HG02678 (cell line): ENCODE measurements at regions not wholly inside any gene's neighbourhood (a gene's known extent, or its start where the extent isn't known, plus 50 kb on each side); places are given as distances from the start of the nearest gene placed in this dataset.

Source experiments
- ATAC-seq: cut with Tn5 transposase; IDR thresholded peaks from one replicate; pipeline ENCODE4 v1.9.1; 2021; ENCODE audit warnings: mild to moderate bottlenecking, moderate library complexity; ENCODE audit not compliant: unreplicated experiment

DNA sequence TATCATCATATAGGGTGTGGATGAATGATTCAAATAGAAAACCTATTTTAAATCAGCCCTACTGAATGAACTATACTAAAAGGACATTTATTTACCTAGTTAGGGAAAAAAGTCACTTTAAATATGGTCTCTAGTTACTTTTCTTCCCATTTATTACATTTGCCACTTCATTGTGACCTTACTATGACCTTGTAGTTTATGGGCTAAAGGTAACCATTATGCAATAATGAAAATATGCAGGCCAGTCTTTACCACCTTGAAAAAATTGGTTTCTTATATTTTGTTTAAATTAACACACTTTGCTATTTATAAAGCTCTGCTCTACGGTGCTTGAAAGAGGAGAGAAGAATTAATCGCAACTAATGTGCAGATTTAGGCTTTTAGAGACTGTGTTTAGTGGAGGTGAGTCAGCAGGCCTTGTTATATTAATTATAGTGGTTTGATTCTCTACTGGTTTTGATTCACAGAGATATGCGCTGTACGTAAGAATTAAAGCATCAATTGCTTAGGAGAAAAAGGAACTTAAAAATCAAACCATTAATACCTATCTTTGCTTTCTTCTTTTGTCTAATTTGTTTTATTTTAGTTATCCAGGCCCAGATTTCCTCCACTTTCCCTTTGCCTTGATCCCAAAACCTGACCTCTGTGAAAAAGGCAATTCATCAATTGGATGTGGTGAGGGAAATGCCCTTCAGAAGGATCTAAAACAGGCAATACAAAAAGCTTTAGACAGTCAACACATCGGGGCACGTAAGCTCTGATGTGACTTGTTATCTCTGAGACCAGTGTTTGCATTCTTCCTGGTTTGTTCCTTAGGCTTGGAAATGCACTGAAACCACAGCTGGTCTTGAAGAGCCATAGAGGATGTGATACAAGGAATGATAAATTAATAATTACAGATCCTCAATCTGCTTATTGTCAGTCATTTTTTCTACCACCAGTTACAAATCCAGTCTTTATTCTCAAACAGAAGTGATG is 141.2 kb upstream of the HDAC9 start:
- no peak for ATAC-seq

DNA sequence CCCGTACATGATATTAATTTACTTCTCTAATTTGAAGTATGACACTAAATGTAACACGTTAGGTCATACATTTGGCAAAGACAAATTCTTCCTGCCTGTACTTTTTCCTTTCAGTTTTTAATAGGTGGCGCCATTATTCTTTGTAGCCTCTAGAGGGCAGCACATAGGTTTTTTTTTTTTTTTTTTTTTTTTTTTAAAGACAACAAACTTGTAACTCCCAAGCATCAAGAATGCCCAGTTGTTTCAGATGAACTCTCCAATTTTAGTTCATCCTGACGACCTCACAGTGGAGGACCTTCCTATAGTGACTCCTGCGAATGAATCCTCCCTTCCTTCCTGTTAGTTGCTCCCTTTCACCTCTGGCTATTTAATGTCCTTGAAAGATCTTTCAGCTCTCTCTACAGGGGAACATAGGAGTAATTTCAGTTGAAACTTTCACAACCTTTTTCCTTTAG is 139.3 kb upstream of the HDAC9 start:
- ATAC-seq: peak; percentile 57

DNA sequence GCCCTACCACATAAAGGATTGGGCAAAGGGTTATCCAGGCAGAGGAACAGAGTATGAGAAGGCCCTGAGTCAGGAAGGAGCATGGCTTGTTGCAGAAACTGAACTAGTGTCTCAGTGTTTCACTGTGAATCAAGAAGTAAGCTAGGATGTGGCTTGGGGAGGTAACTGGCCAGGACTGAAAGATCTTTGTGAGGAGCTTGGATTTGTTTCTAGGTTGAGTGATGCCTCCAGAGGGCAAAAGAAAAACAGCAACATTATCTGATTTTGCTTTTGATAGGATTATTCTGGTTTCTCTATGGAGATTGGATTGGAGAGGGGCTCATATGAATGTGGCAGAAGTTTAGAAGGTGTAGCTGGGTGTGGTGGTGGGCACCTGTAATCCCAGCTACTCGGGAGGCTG is 137.9 kb upstream of the HDAC9 start:
- peak; percentile 37 for ATAC-seq

DNA sequence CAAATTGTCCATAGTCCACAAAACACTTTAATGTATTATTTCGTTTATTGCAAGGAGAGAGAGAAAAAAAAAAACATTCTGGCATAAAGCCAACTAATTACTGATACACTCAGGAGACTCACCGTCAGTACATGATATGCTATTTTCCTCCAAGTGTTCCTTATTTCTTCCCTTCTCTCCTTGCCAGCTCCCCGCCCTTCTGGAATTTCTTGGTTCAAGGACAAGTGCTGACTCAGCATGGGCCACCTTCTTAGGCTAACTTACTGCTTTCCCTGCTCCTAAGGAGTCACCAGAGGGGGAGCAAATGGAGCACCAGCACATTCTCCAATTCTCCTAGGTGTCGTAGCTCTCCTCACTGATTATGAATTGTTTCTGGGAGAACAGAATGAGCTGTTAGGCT is 133.8 kb upstream of the HDAC9 start:
- ATAC-seq: no peak

DNA sequence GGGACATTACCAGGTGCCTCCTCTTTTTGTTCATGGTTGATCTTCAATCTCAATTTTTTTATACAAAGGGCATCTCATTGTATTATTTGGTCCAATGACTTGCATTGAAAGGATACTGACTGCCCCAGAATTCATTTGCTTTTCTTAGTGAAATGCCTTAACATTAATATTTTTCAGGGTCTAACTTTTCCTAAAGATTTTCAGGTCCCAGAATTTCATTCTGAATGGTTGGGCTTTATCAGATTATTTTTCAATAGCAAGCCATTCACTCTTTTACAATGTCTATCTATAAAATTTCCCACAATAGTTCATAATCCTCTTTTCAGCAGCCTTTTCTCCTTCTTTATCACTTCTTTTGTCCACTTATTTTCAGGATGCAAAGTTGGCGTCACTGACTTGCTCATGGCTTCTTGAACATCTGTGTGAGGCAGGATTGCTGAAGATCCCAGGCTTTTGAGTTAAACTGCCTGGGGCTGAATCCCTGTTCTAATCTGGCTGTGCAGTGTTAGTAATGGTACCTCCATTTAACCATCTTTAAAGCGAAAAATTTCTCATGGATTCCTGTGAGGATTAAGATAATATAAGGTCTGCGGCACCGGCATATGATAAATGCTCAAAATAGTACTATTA is 131.7 kb upstream of the HDAC9 start:
- ATAC-seq: no peak

DNA sequence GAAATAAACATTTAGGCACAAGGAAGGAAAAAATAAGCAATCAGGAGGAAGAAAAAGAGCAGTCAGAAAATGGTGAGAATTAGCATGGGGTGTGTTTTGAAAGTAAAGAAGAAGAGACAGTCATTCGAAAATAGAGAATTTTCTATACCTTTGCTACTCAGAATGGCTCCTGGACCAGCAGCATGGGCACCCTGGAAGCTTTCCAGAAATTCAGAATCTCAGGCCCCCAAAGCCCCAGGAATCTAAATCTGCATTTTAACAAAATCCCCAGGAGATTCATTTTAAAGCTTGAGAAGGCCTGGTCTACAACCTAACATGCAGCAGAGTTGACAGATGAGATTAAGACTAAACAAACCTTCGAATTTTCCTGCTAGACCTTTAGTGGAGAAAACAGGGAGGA is 131.2 kb upstream of the HDAC9 start:
- no peak for ATAC-seq

DNA sequence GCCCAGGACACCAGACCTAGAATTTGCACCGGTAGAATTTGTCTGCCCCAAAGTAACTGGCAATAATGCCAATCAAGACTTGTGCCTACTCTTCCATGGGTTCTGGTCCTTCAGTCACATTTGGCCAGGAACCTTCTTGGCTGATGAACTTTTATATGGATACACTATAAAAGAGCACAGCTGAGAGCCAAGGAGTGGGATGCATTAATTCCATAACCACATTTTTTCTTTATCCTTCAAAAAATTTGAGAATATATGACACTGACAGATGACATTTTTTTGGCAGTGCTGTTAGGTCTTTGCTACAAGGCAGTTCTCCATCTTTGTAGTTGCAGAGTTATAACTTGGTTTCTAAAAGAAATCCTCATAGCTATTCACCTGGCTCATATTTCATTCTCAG is 129.2 kb upstream of the HDAC9 start:
- ATAC-seq: no peak

DNA sequence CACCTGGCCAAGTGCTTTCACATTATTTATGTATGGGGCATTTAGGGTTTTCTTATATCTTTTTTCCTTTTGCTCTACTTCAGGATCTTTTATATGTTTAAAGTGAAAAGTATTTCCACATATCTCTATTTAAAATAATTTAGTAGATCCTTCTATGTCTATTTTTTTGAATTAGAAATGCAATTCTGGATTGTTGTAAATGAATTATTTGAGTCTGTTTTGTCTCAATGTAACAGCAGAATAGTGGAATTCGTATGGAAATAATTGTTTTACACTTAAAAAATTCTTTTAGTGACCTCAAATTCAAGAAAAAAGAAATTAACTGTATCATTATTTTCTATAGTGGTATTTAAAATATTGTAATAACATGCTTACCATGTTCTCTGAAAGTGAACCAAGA is 126.5 kb upstream of the HDAC9 start:
- no peak for ATAC-seq

DNA sequence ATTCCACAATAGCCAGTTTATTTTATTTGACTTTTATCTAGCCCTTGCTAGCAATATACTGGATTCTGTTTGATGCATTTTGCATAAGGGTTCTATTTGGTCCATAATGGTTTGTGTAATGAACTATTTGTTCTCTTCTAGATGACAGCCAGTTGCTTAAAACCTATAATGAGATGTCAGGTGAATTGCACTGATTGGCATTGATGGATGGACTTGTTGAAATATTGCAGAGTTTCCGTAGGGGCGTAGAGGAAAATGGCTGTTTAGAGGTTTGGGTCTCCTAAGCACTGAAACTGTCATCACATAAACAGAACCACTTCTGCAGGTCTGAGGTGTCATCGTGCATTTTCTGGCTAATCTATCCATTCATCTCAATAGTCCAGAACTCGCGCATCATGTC is 124.9 kb upstream of the HDAC9 start:
- ATAC-seq: no peak

DNA sequence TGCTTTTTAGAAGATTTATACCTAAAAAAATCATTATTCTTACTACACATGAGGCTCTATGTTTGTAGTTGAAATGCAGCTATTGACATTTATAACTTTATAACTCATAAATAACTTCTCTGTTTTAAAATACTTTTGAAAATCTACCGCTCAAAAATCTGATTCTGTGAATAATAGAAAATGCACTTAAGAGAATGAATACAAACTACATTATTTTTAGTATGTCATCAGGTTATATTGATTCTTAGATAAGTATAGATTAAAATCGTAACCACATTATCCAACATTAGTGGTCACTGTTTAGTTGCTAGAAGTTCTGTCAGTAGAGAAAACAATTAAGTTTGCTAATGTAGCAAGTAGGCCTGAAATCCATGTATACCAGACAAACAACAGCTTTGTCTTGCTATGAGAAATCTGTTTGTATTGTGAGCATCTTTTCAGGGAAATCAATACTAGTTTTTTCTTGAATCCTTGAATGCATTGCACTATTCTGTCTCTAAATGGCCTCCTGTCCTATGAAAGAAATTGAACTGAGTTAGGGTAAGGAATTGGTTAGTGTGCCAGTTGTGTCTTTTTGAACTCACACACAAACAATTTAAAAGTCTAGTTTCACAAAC is 116.5 kb upstream of the HDAC9 start:
- no peak for ATAC-seq

DNA sequence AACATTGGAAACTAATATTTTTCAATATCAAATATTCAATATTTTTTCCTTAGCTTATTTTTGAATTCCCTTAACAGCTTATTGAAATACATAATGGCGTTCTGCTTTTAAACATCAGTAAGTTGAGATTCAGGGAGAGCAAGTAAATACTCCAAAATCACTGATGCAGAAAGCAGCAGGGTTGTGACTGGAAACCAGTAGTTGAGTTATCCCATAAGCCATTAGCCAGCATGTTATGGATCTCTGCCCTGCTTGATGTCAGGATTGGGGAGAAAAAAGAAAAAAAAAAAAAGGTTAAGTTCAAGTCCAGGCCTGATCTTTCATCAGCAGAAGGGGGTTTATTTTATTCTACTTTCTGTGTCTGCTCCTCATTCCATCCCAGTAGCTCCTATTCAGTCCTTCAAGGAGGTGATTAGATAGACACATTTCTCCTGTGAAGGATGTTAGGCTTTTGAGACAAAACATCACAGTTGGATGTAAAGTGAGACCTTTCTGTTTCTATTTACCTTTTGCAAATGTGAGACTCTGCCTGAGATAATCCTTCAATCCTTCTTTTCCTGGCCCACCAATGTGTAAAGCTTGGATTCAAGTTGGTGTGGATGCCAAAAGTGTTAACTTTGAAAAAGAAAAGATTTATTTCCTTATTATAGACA is 110.9 kb upstream of the HDAC9 start:
- ATAC-seq: no peak

DNA sequence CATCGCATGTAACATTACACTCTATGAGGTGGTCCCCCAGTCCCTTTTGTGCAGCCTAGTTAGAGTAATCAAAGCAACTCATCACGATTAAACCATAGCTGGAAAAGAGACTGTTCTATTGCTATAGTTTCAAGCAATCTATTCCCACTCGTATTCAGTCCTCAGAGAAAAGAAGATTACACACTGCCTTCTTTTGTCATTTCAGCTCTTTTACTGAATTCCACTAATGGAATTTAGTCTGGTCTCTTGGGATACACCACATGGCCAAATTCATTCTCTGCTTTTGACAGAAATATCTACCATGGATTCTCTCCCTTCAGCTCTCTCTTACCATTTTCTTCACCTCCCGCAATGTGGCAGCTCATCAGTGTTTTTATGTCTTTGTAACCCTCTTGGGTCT is 108.9 kb upstream of the HDAC9 start:
- ATAC-seq: no peak

DNA sequence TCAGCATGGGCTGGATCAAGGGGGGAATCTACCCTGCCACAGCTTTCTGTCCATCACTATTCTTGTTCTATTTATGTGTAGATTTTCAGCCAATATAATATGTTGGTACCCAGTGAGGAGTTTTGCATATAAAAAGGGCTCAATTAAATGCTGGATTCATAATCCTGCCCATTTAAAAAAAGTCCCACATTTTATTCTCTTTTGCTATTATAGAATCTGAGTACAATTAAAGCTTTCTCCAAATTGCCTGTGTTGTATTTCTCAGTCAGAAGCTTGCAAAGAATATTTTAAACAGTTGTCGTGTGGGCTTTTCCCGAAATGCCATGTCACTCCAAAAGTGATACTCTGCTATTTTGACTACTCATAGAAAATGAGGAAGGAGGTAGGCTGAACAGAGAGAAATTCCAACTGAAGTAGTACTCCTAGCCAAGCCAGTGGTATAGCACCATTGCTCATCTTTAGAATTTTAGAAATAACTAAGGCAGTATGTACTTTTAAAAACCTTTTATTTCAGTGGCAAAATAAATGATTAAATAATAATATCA is 108.3 kb upstream of the HDAC9 start:
- ATAC-seq: no peak

DNA sequence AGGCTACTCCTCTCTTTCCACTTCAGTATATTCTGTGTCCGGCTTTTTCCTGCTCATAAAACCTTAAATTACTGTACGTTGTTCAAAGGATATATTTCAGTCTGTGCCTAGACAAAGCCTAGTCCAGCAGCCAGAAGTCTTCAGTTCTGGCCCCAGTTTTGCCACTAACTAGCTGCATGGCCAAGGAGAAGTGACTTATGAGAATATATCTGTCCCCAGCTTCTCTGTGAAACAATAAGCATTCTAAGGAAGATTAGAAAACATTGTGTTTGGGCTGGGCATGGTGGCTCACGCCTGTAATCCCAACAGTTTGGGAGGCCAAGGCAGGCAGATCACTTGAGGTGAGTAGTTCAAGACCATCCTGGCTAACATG is 105.0 kb upstream of the HDAC9 start:
- ATAC-seq: peak; percentile 33

DNA sequence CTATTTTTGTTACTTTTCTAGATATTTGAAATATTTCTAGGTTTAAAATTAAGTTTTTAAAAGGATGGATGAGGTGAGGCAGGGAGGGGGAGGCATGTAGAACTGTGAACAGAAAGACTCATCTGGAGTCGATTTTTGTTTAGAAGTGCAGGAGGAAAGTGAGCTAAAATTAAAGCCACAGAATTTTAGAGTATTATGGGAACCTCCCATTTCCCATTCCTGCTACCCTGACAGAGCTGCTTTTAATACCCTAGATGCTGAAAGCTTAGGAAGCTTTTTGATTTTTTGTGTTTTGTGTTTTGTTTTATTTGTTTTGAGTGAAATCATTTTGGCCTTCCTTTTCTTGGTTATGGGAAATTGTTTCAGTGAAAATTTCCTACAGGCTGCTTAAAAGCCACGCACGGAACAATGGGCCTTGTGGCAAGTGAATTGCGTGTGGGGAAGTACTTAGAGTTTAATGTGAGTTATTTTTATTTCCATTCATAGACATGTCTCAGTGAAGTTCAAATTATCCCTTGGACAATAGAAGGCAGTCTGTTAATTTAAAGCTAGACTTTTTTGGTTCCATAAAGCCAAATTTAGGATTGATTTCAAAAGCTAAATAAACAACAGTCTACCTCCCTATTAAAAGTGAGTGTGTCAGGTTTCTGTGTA is 102.0 kb upstream of the HDAC9 start:
- no peak for ATAC-seq

DNA sequence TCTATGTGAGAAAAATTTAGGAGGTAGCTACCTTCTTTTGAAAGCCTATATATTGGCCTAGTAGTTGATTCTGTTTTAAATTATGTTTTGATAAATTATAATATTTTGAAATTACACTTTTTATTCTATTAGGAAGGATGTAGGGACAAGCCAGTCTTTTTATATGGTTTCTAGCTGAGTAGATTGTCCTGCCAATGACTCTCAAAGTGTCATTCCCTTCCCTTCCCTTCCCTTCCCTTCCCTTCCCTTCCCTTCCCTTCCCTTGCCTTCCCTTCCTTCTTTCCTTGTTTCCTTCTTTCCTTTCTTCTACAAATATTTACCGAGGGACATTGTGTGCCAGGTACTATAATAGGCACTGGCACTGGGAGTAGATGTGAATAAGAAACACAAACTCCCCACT is 99.7 kb upstream of the HDAC9 start:
- ATAC-seq: no peak

DNA sequence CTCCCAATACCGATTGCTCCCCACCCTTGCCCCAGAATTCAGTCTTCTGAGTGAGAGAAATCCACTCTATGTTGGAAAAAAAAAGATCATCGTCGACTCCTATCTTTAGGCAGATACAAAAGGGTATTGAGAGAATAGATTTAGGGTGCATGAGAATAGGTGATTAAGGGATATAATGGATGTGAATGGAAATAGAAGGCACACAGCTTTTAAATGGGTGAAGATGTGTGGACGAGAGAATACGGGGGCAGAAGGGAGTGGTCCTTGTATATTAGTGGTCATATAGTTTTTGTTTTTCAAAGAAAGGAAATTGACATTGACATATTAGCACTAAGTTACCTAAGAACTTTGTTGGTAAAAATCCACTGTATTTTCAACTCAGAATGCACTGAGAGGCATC is 98.6 kb upstream of the HDAC9 start:
- ATAC-seq: no peak

DNA sequence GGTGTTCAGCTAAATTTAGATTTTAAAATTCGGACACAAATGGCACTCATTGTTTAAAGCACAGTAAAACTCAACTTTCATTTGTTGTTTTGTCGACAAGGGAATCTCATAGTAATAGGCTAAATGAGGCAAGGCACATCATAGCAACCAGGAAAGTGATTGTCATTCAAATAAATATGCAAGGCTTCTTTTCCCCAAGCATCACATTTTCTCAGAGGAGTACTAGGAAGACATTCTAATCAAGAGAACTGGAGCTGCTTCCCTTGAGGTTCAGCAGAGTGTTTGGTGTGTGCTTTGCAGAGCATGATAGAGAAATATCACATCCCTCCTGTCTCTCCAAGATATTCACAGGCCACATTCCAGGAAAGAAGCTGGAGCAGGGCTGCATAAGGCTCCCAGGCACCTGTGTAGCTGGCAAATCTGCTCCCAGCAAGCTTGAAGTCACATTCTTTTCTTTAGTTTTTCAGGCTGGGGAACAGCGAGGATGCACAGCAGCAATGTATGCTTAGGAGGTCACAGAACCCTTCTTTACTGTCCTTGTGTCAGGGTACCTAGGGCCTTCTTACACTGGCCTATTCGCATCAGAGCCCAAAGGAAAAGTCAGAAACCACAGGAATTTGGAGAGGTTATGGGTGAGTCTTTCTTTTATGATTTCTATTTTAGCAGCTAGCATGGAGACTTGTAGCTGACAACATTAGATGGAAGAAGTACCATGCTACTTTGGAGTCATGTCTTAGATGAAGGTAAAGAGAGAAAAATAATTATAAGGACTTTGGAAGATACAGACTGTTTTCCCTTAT is 95.9 kb upstream of the HDAC9 start:
- ATAC-seq: no peak

DNA sequence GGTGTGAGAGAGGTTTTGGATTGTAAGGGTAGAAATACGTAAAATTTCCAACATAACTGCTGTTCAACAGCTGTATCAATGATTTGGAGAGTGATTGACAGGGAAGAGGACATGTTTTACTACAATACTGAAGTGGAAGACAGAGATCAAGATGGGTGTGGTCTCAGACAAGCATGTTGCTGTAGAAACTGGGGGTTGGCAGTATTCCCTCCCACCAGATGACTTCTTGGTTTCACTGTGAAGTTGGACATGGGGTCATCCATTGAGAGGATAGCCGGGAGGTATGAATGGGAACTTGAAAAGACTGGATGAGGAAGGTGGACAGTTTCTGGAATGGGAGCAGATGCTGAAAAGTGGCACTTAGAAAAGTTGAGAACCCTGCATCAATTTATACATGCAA is 95.3 kb upstream of the HDAC9 start:
- ATAC-seq: no peak

DNA sequence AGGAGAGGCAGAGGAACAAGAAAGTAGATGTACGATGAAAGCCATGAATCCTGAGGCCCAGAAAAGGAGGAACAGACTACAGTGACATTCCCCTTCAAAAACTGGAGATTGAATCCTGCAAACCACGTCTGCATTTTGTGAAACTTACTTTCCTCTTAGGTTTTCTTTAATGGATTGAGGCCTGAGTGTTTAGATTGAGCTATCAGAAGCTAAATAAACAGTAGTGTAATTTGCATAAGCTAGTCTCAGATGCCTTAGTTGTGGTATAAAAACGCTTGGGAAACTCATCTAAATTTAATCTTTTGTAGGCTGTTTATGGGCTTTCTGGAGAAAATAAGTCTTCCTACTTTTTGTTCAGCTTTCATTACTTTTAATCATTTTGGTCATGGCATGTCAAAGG is 94.8 kb upstream of the HDAC9 start:
- no peak for ATAC-seq
